Pancreas (tissue), 10 donors: ENCODE measurements at regions not wholly inside any gene's neighbourhood (a gene's known extent, or its start where the extent isn't known, plus 50 kb on each side); places are given as distances from the start of the nearest gene placed in this dataset.

Source experiments
- ATAC-seq, 4 donors: fragments of 200-7000 bp; cut with Tn5 transposase; one replicate each; pipeline versions ENCODE4 v1.8.0 to v1.9.1; 2020; ENCODE audit warnings: mild to moderate bottlenecking in 4 of 4, moderate library complexity in 4 of 4
- DNase-seq, 6 donors: peaks; one replicate each; pipeline ENCODE4 v3.0.0-alpha.2; 2020
- FAIRE-seq: peaks from 2 replicates; lab custom pipeline; 2012; peaks lifted over from hg19 to GRCh38; lab: Jason Lieb, UNC
- H3K27ac ChIP-seq, 4 donors: fragments of 200-600 bp; sonication (generic); 1 replicate in 3 of 4; 2 replicates in 1 of 4; pipeline versions ENCODE4 v1.5.0 to v1.8.0; 2020
- H3K27me3 ChIP-seq, 4 donors: fragments of 200-600 bp; one replicate each; pipeline ENCODE4 v1.8.0; 2021
- H3K36me3 ChIP-seq, 3 donors: fragments of 200-600 bp; sonication (generic) in 1 of 3; one replicate each; pipeline versions ENCODE4 v1.5.0 to v1.8.0; 2020 to 2021
- H3K4me1 ChIP-seq, 3 donors: fragments of 200-600 bp; one replicate each; pipeline ENCODE4 v1.8.0; 2021
- H3K4me3 ChIP-seq, 4 donors: fragments of 200-600 bp; sonication (generic) in 2 of 4; one replicate each; pipeline versions ENCODE4 v1.5.0 to v1.8.0; 2020 to 2021
- H3K9me3 ChIP-seq, 4 donors: fragments of 200-600 bp; one replicate each; pipeline ENCODE4 v1.8.0; 2021
- WGBS, 2 donors: extraction: QIAGEN DNeasy Blood & Tissue Kit; methylation state at CpG; one replicate each; pipeline ENCODE4 v1.1.7; 2013; 5-methylcytosine and 5-hydroxymethylcytosine counted together
- intact Hi-C, 3 donors: fragments of 100-400 bp; cut with DNase I; formaldehyde crosslinking; loops; one replicate each; pipeline versions ENCODE4 v1.11.1 to v1.14.2; 2022
- TF ChIP-seq, protein P1 (sequence below), 4 donors: fragments of 200-600 bp; sonication (generic) in 3 of 4; IDR thresholded peaks; one replicate each; pipeline versions ENCODE4 v1.5.0 to v1.8.0; 2021; ENCODE audit warnings: antibody characterized with exemption in 4 of 4
- donor health status: healthy with polysubstance abuse.
- donor health status: DM: no; HTN: no; CAD: no; lungs with moderate emphysema.
- donor health status: DM: no; HTN: no; CAD: no.
- donor health status: control.
- donor health status: control.
- donor health status: Bipolar disorder and iron deficiency.
- donor health status: DM: yes; HTN: yes; CAD: no.
- donor health status: DM: no; HTN: no; CAD: no.
- donor health status: DM: no; HTN: no; CAD: no.
- donor health status: DM: yes; HTN: yes; CAD: no.

DNA sequence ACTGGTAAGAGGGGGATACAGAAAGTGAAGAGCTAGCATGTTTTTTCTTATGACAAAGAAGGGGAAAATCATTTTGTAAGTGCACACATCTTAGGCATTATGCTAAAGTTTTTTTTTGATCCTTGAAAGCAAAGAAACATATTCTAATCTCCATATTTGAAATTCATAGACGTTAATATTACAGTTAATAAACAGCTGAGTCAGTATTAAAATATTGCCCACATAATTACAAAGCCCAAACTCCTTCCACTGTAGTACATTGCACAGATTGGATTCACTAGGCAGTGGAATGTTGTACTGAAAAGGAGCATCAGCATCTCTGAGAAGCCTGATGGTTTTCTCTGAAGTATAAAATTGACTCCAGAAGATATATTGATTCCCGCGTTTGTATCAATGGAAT, 122.6 kb downstream of the ISOC1 start:
- WGBS, 2 donors, result 88% methylated on average over 3 of the region's 3 CpGs
- Histone ChIP-seq H3K27ac (no peak overlapping the region), H3K9me3 (no peaks in the 10 kb centered on the region), H3K36me3 (no peaks in the 10 kb centered on the region), H3K27me3 (no peaks in the 10 kb centered on the region), H3K4me1 (no peaks in the 10 kb centered on the region), H3K4me3 (no peak overlapping the region)
- FAIRE-seq (no peak), DNase-seq (no peak), ATAC-seq (no peak)
- TF ChIP-seq, protein P1, sequence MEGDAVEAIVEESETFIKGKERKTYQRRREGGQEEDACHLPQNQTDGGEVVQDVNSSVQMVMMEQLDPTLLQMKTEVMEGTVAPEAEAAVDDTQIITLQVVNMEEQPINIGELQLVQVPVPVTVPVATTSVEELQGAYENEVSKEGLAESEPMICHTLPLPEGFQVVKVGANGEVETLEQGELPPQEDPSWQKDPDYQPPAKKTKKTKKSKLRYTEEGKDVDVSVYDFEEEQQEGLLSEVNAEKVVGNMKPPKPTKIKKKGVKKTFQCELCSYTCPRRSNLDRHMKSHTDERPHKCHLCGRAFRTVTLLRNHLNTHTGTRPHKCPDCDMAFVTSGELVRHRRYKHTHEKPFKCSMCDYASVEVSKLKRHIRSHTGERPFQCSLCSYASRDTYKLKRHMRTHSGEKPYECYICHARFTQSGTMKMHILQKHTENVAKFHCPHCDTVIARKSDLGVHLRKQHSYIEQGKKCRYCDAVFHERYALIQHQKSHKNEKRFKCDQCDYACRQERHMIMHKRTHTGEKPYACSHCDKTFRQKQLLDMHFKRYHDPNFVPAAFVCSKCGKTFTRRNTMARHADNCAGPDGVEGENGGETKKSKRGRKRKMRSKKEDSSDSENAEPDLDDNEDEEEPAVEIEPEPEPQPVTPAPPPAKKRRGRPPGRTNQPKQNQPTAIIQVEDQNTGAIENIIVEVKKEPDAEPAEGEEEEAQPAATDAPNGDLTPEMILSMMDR (IDR thresholded peaks at IDR 0.05), result no peak
- intact Hi-C loops, result no loop called here

DNA sequence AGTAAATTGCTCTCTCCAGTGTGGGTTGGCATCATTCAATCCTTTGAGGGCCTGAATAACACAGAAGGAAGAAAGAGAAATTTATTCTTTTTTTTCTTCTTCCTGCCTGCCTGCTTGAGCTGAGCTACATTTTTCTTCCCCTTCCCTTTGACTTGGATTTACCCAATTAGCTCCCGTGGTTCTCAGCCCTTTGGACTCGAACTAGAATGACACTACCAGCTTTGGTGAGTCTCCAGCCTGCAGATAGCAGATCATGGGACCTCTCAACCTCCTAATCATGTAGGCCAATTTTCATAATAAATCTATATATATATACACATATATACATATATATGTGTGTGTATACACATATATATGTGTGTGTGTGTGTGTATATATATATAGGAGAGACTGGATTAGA, 128.6 kb downstream of the ISOC1 start:
- H3K27me3 ChIP-seq, result no peaks in the 10 kb centered on the region
- TF ChIP-seq, protein P1 (IDR thresholded peaks at IDR 0.05), result no peak
- FAIRE-seq, result no peak
- no peaks in the 10 kb centered on the region for H3K9me3 ChIP-seq
- H3K27ac ChIP-seq, result no peak overlapping the region
- ATAC-seq, result no peak
- no peak overlapping the region for H3K4me3 ChIP-seq
- WGBS, 2 donors, result 63 to 67% methylated on average over 2 of the region's 2 CpGs
- intact Hi-C loops, result no loop called here
- DNase-seq, result no peak
- no peaks in the 10 kb centered on the region for H3K36me3 ChIP-seq
- no peaks in the 10 kb centered on the region for H3K4me1 ChIP-seq

DNA sequence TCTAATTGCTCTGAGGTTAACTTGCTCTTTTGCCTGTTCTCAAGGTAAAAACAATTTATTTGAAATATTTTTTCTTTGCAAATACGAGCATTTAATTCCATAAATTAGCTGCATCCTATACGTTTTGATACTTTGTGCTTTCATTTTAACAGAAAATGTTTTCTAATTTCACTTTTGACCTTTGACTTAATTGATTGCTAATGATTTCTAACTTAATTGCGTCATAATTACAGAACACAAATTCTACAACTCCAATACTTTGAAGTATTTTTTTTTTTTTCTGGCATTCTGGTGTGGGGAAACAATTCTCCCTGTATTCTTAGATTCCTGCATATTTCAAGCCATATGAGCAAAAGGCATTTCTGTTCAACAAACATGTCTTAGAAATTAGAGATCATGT, 134.0 kb downstream of the ISOC1 start:
- WGBS, 2 donors, result 82 to 83% methylated on average over 3 of the region's 3 CpGs
- ATAC-seq, result no peak
- Histone ChIP-seq H3K4me3 (no peak overlapping the region), H3K36me3 (no peaks in the 10 kb centered on the region), H3K27me3 (no peaks in the 10 kb centered on the region), H3K27ac (no peak overlapping the region), H3K9me3 (no peaks in the 10 kb centered on the region), H3K4me1 (no peaks in the 10 kb centered on the region)
- no peak for FAIRE-seq
- no peak for DNase-seq
- intact Hi-C loops, result no loop called here
- TF ChIP-seq, protein P1 (IDR thresholded peaks at IDR 0.05), result no peak

DNA sequence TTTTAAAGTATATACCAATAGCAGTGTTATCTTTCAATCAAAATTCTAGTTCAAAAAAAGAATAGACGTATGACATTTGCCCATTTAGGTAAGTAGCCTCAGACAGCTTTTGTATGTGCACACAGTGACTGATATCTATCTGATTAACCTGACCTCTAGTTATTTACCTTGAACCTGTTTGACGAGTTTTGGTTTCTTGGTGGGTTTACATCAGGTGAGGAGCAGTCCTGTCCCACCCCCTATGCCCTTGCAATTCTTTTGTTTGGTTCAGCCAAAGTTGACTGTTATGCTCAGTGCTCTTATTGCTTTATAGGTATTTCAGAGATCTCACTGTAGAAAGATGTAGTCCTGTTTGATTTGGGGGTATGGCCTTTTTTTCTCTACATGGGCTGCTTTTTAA, 147.2 kb downstream of the ISOC1 start:
- no peaks in the 10 kb centered on the region for H3K36me3 ChIP-seq
- no peaks in the 10 kb centered on the region for H3K4me1 ChIP-seq
- no peak overlapping the region for H3K27ac ChIP-seq
- no peaks in the 10 kb centered on the region for H3K27me3 ChIP-seq
- DNase-seq (no peak), ATAC-seq (no peak), FAIRE-seq (no peak)
- TF ChIP-seq, protein P1 (IDR thresholded peaks at IDR 0.05), result no peak
- H3K4me3 ChIP-seq, result no peak overlapping the region
- peaks cover 0 to 4% (median 0%) of the 10 kb centered on the region in 4 donors for H3K9me3 ChIP-seq
- 23 to 27% methylated on average over 2 of the region's 2 CpGs for WGBS, 2 donors
- intact Hi-C loops, result no loop called here

DNA sequence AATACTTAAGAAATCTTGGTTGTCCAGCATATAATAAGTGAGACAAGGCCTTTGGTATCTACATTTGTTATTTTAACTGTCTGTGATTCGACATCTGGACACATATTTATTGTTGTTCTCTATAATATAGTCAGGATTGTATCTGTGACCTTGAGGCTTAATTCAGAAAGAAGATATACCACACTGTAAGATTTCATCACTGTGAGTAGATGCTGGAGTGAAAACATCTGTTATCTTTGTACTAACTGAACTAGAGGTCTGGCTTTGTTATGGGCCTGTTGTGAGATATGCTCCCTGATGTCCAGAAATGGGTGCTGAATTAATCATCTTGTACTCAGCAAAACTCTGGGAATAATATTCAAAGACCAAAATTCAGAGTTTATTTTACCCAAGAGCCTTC, 148.5 kb downstream of the ISOC1 start:
- TF ChIP-seq, protein P1 (IDR thresholded peaks at IDR 0.05), result no peak
- 70 to 88% methylated on average over 1 of the region's 1 CpG for WGBS, 2 donors
- Histone ChIP-seq H3K36me3 (no peaks in the 10 kb centered on the region), H3K9me3 (peaks cover 0 to 4% (median 0%) of the 10 kb centered on the region in 4 donors), H3K27ac (no peak overlapping the region), H3K27me3 (no peaks in the 10 kb centered on the region), H3K4me1 (no peaks in the 10 kb centered on the region), H3K4me3 (no peak overlapping the region)
- FAIRE-seq, result no peak
- no peak for DNase-seq
- intact Hi-C loops, result no loop called here
- ATAC-seq, result no peak
